HG03045 (cell line): ENCODE measurements at regions not wholly inside any gene's neighbourhood (a gene's known extent, or its start where the extent isn't known, plus 50 kb on each side); places are given as distances from the start of the nearest gene placed in this dataset.
"Not testable (repeated sequence)": the region's sequence is repeated elsewhere in the genome, so short reads cannot be mapped to it uniquely, and the experiment has no call there.

ENCODE experiments used
- ATAC-seq: cut with Tn5 transposase; IDR thresholded peaks from one replicate; pipeline ENCODE4 v1.9.1; 2021; ENCODE audit warnings: mild to moderate bottlenecking, moderate library complexity; ENCODE audit not compliant: unreplicated experiment

DNA sequence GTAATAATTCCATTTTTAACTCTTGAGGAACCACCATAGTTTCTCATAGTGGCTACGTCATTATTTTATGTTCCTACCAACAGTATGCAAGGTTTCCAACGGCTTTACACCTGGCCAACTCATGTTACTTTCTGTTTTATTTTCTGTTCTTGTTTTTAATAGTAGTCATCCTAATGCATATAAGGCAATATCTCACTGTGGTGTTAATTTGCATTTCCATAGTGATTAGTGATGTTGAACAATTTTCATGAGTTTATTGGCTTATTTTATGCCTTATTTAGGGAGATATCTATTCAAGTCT, 465.5 kb upstream of the KLF6 start:
- peak; percentile 86 for ATAC-seq

DNA sequence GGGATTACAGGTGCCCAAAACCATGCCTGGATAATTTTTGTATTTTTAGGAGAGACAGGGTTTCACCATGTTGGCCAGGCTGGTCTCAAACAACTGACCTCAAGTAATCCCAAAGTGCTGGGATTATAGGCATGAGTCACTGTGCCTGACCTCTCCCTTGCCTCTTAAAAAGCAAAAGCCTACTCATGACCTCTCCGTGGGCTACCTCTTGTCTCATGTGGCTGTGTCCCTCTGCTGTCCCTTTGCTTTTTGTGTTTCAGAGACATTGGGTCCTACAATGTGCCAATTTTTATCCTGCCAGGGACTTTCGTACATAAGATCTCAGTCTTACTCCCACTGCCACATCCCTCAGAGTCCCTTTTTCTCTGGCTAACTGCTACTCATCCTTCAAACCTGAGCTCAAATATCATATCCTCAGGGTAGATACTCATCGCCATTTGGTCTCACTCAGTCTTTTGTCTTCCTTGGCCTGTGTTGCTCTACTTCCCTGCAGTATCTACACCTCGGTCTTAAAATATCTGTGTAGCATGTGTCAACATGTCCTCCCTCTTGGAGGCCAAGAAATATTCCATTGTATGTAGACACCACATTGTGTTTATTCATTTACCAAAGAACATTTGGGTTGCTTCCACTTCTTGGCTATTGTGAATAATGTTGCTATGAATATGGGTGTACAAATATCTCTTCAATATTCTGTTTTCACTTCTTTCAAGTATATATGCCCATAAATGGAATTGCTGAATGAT, 465.0 kb upstream of the KLF6 start:
- ATAC-seq = no peak

DNA sequence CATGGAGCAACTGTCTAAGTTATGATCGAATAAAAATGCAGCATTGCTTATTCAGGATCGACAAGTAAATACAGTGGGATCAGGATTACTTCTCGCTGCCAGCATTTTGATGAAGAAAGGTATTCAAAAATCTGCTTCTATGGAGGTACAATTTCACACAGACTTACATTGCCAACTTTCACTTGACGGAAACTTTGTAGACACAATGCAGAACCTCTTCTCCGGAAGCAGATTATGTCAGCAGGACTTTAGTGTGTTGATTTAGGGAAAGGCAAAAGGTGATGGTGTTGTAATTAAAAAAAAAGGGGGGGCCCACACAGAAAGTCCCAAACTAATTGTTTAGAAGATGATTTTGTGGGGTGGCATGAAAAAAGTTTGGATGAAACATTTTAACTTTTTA, 462.4 kb upstream of the KLF6 start:
- ATAC-seq = no peak

DNA sequence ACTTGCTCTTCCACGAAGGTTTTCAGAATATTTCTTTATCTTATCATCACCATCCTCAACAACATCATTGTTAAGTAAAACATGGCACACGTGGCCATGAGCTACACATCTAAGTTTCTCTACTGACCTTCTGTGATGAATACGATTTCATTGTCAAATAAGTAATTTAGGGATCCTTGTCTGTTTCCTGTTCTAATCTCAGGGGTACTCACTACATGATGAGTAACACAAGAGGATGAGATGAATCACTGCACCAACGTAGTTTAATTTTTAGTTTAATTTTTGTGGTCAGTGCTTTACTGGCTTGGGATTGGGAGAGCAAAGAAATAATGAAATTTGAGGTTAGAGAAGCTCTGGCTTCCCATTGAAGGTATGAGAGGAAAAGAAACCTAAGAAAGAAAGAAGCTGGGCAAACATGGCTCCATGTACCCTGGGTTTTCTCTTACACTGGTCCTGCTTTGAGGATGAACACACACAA, 461.9 kb upstream of the KLF6 start:
- no peak for ATAC-seq

DNA sequence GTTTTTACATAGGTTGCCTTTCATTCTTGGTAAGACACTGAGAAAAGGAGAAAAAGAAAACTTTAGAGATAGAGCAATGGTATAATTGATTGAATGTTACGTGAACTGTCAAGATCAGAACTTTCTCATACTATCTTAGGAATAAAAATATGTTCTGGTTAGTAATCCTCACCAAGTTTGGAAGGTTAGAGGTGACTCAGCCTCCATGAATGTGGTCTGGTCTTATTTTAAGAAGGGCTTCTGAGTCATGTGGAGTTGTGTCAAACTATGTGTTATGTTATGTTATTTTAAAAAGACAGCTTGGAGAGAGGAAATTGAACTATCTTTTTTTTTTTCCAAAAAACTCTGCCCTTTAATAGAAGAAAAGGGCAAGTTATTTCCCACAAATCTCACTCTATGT, 458.6 kb upstream of the KLF6 start:
- ATAC-seq = no peak

DNA sequence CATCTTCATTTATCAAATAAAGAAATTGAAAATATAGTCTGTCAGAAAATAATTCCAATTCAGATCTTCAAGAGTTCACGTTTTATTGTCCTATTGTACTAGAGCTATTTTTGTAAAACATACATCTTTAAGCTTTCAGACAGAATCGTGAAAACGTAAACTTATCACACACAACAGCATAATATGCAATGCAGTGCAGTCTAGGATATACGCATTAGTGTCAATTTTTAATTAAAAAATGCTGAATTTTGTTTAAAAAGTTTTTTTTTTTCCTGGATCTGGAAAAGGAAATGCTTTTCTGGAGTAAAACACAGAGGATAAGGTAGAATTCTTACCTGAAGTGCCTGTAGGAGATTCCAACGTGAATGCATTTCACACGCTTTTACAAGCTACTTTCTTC, 458.2 kb upstream of the KLF6 start:
- ATAC-seq = no peak

DNA sequence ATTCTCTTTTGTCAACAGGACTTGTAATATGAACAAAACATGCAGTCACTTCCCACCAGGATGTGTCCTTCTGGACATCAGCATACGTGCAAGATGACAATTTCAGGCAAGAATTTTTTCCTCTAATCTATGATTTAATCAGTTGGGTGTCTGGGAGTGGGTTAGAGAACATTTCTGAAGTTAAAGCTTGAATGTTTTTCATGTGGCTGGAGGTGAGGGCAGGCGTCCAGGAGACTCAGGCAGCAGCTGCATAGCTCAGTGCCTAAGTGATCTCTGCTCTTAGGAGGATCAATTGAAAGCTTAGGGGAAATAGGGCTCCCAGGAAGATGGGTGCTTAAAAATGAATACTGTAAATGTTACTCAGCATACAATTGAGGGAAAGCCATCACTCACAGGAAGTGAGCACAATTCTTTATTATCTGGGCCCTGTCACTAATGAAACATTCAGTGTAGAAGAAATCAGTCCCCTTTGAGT, 457.6 kb upstream of the KLF6 start:
- no peak for ATAC-seq

DNA sequence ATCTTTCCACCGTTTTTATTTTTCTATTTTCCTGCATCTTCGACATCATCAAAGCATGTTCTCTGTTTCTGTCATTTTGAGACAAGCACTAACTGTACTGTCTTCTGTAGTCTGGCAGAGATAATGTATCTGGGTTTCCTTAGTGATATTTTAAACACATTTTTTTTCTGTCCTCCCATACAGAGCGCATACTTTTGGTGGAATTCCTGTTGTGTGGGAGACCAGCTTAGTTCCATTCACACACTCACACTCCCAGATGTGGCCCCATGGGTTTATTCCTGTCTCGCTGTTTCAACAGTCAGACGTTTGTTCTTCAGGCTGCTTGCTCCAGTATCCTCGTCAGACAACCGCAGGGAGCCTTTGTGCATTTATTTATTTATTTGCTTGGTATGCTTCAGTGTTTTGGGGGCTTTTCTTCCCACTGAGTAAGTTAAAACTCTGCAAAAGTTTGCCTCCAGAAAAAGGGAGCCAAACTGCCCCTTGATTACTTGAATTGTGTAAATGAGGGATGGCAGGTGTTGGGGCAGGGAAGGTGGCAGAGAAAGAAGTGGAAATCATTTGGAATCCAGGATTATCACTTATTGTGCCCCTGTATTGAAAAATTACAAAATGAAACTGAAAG, 456.8 kb upstream of the KLF6 start:
- no peak for ATAC-seq

DNA sequence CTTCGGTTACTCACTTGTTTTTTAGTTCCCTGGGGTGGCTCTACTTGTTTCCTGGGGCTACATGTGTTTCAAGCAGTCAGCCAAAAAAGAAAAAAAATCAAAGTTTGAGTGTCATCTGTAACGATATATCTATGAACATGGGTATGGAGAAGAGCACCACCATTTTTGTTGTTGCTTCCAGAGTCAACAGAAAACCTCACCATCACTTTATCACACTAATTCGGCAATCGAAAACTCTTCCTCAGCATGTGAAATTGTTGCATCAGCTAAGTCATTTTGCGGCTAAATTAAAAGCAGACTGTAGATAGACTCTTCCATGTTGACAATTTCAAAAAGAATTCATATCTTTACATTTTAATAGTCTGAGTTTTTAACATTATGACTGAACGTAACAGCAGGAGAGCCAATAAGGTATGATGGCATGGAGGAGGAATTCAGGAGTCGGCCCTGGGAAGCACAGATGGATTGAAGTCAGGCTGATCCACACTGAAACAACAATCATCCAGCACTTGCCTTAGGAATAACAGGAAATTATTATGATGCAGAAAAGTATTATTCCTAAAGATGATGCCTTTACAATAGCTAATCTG, 455.7 kb upstream of the KLF6 start:
- no peak for ATAC-seq

DNA sequence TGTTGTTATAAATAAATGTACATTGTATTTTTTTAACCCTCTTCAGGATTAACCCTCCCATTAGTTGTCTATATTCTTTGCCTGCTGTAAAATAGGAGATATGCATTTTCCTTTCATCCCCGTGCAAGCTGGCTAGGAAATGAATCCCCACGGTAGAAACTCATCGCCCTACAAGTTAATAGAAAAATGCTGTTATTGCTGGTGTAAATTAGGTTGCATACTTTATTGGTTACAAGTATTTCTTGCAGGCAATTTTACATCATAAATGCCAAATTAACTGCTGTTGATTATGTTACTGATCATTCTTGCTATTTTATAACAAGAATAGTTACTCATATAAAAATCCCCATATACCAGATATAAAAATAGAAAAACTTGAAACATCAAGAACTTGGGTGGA, 454.2 kb upstream of the KLF6 start:
- ATAC-seq = no peak

DNA sequence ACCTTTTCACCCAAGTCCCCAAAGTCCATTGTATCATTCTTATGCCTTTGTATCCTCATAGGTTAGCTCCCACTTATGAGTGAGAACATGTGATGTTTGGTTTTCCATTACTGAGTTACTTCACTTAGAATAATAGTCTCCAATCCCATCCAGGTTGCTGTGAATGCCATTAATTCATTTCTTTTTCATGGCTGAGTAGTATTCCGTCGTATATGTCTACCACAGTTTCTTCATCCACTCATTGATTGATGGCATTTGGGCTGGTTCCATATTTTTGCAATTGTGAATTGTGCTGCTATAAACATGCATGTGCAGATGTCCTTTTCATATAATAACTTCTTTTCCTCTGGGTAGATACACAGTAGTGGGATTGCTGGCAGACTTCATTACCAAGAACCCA, 451.9 kb upstream of the KLF6 start:
- not testable (repeated sequence) for ATAC-seq

DNA sequence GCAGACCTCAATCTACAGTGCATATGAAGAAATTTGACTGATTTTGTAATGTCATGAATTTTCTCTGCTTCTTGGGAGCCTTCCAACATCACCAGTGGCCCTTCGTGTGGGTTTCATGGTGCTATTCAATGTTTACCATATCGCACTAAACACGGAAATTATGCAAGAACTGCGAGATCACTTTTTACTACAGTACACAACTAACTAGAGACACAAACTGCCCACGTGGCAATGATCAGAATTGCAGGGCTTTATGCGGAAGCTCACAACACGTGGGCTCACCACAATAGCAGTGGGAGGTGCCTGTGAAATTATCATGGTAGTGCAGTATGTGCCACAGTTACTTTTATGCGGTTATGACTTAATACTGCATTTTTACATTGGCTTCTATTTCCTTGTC, 449.7 kb upstream of the KLF6 start:
- no peak for ATAC-seq

DNA sequence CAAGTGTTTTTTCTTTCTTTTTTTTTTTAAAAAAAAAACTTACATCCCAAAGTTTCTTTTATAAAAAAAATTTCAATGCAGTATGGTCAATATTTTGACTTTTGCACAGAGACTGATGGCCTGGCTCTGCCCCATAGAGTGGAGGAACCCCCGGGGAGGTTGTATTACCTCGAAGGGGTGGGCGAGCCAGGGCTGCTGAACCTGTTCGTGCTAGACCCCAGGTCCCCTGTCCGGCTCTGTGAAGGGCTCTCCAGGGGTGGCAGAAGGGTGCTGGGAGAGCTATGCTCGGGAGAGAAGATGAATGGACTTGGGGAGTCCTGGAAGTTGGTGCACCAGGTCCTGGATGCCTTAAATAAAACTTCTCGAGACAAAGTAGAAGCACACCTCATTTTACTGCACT, 446.4 kb upstream of the KLF6 start:
- ATAC-seq = no peak

DNA sequence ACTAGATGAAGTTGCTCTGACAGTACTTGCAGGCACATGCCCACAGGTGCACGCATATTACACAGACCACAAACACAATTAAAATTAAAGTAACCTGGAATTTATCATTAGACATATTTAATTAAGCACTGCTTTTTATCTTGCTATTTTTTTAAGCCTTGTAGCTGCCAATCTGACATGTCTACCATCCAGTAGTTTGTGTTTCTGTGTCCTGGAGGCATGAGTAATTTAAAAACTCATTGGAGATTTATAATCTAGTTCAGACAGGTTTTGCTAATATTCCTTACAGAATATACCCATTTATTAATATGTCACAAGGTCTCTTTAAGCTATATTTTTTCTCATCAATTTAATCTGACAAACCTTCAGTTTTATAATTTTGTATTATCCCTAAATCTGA, 445.0 kb upstream of the KLF6 start:
- no peak for ATAC-seq

DNA sequence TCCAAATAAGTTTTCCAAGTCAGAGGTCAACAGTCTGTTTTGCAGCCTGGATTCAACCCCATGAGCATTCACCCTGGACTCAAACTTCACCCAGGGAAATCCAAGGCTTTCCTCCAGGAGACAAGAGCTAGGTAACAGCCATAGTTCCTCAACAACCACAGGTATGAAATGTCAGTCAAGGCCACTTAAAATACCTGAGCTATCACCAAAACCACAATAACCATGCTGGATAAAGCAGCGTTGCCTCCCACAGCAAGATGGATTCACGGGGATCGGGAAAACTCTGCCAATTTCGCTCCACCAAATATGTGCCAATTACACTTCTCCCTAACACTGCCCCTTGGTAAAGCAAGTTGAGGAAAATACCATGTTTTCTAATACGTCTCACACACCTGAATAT, 444.1 kb upstream of the KLF6 start:
- no peak for ATAC-seq

DNA sequence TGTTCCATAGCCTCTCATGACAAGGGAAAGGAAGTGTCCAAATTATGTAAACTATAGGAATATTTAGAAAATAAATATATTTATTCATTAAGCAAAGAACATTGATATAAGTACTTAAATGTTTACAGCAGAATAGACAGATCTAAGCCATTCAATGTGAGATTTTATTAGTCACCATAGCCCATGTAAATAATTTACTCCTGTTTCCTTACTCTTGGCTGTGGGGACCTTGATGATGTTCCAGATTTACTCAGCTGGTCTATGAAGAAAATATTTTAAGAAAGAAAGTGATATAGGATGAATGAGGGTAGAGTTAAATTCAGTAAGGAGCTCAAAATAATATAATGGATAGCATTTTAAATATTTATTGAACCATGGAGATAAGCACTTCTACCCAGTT, 442.6 kb upstream of the KLF6 start:
- no peak for ATAC-seq

DNA sequence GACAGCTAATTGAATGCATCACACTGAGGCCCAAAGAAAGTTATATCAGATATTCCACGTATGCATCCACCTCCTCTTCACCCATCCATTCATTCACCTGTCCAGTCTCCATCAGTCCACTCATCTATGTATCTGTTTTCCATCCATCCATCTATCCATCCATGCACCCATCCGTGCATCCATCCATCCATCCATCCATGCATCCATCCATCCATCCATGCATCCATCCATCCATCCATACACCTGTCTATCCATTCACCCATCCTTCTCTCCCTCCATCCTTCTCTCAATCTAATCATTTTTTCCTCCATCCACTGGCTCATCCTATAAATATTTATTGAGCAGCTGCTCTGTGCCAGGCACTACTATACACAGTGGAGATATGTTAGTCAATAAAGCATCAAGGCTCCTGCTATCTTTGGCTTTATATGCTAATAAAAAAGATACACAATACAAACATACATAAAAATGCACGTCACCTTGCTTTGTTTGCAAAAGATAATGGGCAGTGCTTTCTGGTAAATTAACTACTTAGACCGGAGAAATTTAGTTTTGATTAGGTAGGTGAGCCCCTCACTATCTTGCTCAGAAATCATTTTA, 442.0 kb upstream of the KLF6 start:
- no peak for ATAC-seq

DNA sequence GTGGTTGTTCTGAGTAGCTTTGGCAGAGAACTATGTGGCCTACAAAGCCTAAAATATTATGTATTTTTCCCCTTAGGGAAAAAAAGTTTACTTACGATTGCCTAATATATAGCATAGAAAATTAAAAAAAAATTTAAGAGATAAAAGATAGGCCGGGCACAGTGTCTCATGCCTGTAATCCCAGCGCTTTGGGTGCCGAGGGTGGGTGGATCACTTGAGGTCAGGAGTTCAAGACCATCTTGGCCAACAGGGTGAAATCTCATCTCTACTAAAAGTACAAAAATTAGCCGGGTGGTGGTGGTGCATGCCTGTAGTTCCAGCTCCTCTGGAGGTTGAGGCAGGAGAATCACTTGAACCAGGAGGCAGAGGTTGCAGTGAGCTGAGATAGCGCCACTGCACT, 439.2 kb upstream of the KLF6 start:
- no peak for ATAC-seq

DNA sequence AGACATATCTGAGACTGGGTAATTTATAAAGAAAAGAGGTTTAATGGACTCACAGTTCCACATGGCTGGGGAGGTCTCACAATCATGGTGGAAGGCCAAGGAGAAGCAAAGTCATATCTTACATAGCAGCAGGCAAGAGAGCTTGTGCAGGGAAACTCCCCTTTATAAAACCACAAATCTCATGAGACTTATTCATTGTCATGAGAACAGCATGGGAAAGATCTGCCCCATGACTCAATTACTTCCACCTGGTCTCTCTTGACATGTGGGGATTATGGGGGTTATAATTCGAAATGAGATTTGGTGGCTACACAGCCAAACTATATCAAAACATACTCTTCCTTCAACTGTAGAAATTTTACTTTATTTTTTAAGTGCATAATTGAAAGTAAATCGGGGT, 436.3 kb upstream of the KLF6 start:
- not testable (repeated sequence) for ATAC-seq

DNA sequence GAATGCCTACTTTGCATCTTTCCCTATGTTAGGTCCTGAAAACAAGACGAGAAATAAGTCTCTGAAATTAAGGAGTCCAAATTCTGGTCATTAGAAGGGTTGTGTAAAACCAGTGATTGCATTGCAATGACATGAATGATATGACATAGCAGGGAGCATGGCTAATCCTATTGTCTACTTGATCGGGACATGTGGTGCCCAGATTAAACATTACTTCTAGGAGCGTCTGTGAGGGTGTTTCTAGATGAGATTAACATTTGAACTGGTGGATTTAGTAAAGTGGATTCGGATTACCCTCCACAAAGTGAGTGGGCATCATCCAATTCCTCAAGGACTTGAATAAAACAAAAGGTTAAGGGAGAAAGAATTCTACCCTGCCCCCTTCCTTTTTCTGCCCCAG, 434.9 kb upstream of the KLF6 start:
- no peak for ATAC-seq

DNA sequence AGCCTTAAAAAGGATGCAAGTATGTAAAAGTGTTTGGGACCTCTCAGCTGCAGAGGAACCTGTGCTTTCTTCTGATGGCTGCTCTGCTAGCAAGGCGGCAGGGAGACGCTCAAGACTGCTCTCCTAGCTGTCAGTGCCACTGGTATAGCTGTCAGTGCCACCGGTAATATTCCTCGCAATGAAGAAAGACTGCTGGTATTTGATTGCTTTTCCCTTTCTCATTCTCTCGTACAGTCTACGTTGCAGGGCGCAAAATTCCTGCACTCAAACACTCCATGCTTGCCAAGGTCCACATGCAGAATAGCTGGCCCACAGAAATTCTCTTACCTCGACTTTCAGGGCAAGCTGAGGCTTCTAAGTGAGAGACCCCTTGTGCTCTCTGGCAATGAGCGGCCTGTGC, 432.6 kb upstream of the KLF6 start:
- ATAC-seq = no peak

DNA sequence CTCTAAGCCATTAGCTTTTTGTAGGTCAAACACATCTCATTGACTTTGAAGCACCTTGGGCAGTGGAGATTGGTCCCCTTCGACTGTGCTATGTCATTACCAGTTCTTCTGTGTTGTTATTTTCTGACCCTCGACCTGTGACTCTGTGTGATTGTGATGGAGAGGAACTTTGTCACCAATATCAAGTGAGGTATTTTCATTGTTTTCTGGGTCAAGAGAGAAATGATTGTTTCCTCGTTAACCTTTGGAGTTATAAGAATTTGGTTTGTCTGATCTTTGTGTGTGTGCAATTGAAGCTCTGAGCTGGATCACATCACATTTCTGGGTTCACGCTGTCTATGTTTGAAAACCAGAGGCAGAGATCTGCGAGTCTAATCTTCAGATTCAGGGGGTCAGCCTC, 432.2 kb upstream of the KLF6 start:
- no peak for ATAC-seq
